DMS 273 treated with DMSO at 0.1 percent for 48 hours (cell line): ENCODE measurements at regions not wholly inside any gene's neighbourhood (a gene's known extent, or its start where the extent isn't known, plus 50 kb on each side); places are given as distances from the start of the nearest gene placed in this dataset.

ENCODE experiments used
- DNase-seq: peaks from one replicate; lab custom pipeline; 2025; lab: John Stamatoyannopoulos, UW

DNA sequence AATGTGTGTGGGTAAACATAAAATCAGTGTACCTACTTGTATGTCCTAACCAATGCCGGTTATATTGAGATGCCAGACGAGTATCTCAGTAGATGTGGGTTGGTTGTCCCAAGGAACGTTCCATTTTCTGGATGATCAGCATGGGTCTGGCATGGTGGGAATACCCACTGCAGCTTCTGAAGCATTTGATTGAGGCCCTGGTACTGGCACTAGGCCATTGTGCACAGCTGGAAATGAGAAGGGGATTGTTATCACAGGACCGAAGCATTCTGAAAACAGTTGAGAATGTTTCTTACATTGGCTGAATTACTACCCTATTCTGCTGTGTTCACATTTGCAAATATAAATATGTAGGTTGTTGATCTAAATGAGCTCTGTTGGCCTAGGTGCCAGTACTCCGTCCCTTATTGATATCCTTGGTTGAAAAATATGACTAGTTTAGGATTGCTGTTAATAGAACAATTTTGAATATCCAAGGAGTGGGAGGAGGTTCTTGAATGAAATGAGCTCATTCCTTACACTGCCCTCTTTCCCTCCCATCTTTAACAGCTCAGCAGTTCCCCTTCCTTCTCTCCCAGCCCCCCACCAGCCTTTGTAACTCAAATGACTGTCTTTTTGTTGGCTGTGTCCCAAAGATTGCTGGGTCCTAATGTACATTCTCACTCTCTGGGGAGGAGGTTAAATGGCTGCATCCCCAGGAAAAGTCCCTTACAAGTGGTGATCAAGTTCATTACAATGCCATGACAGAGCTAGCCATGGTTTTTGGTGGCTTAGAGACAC lies 293.3 kb upstream of the TPM1 start:
- DNase-seq, result no peak

GRCh38 chr15:62750471-62750870 lies 292.1 kb upstream of the TPM1 start:
- no peak for DNase-seq

GRCh38 chr15:62752657-62753517 lies 289.7 kb upstream of the TPM1 start:
- DNase-seq, result no peak

DNA sequence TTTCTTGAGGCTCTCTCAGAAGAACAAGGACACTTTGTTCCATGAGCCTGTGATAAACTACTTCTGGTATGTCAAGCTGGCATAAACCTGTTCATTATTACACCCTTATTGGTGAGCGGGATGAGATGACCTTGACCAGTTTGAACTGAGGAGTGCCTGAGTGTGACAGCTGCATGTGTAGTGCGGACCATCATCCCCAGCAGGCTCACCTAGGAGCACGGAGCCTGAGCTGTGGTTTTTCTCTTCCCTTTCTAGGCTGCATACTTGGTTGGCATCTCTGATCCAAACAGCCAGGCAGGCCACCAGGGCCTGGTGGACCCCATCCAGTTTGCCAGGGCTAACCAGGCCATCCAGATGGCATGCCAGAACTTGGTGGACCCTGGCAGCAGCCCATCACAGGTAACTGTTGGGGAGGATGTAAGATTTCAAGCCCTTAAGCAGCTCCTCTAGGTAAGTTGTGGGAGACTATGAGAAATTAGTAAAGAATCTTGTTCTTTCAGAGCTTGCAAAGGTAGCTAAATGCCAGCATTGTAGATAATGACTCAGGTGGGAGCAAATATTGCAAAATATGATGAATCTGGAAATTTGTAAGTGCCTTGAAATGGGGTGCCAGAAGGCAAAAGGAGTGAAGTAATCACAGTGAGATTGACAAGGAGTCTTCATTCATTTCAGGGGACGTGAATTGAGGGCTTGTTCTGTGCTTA lies 288.9 kb upstream of the TPM1 start:
- no peak for DNase-seq

- DNase-seq, result no peak
Measured at GRCh38 chr15:62756326-62756994, 286.1 kb upstream of the TPM1 start.

DNA sequence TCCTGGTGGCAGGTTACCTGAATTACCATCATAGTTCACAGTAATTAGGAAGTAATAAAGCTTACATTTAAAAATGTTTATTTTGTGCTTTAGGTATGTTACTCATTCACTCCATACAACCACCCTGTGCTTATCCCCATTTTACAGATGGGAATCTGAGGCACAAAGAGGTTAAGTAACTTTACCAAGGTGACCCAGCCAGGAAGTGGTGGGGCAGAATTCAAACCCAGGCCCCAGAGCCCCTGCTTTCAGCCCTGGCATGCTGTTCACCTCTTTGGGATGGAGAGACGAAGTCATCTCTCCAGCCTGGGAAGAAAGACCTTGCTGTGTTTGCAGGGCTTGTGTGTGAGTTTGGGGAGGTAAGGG lies 285.6 kb upstream of the TPM1 start:
- DNase-seq, result no peak

GRCh38 chr15:62757535-62757934 lies 285.0 kb upstream of the TPM1 start:
- no peak for DNase-seq

- DNase-seq, result no peak
Measured at GRCh38 chr15:62758126-62758951, 284.2 kb upstream of the TPM1 start.

- no peak for DNase-seq
Measured at GRCh38 chr15:62758952-62759349, 283.6 kb upstream of the TPM1 start.

DNA sequence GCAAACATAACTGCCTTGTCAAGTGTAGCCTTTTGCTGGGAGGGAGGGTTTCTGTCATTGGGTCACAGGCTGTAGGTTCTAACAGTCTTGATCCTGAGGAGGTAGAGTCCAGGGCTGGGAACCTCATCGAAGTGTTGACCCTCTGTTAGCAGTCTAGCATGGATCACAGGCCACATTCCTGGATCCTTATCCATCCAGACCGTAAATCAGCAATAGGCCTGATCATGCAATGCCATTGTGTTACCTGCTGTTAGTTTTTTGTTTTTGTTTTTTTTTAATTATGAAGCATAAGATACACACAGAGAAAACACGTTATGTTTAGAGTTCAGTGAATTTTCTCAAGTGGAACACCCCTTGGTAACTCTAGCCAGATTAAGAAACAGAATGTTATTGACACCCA lies 282.0 kb upstream of the TPM1 start:
- DNase-seq, result no peak

DNA sequence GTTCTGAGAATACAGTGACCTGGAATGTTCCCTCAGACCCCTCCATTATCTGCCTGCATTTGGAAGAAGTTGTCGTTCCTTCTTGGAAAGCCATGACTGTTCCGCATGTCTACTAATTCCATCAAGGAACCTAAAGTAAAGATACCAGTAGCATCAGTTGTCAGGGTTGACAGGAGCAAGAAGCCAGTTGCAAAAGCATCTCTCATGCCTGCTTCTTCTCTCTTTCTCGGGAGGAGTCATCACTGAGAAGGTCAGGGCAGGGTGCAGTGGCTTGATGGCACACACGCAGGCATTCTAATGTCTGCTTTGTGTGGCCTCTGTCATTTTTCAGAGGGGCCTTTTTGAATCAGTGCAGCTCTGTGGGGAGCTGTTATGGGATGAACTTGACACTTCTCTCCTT lies 276.6 kb upstream of the TPM1 start:
- DNase-seq, result no peak

- DNase-seq, result no peak
Measured at GRCh38 chr15:62766599-62766998, 275.9 kb upstream of the TPM1 start.

DNA sequence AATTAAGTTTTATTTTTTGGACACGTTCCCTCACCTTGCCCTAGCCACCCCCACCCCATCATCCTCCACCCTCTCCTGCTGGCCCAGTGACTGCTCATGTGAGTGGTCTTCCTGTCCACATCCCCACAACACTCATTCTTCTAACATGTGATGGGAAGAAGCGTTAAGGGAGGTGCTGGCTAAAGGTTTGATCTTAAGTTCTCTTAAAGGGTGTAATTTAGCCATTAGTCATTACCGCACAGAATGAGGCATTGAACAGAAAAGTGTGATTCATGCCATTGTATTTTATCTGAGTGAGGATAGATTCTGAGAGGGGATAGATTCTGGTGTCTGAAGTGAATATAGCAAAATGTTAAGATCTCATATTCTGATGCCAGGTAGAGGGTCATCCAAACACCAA lies 272.9 kb upstream of the TPM1 start:
- no peak for DNase-seq

DNA sequence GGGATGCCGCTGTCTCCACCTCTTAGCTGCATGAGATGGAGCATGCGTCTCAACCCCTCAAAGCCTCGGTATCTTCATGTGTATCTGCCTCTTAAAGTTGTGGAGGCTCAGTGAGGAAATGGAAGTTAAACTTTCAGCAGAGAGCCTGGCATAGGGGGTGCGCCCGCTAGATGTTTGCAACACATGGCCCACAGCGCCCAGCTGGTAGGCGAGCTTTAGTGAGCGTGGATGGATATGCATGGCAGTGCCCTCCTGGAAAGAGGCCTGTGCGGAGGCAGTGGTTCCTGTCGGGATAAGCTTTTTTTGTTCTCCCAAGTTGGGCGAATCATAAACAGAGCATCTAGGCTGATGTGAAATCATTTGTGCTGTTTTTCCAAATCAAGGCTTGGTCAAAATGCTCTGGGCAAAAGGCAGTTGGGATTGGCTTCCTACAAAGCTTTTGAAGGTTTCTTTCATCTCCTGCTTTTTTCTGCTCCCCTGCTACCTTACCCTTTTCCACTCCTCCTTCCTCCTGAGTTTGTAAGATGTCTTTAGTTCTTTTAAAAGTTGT lies 272.4 kb upstream of the TPM1 start:
- DNase-seq, result no peak

DNA sequence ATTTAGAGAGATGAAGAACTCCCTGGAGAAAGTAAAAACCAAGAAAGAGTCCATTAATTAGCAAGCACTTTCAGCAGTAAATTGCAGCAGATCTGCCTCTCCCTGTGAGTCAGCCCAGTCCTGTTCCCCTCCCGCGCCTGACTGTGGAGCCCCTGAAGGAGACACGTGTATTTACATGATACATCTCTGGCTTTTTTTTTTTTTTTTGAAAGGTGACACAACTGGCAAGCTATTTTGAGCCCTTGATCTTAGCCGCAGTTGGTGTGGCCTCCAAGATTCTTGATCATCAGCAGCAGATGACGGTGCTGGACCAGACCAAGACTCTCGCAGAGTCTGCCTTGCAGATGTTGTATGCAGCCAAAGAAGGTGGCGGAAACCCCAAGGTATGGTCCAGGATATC lies 271.8 kb upstream of the TPM1 start:
- no peak for DNase-seq

- DNase-seq, result no peak
Measured at GRCh38 chr15:62771234-62771633, 271.3 kb upstream of the TPM1 start.

DNA sequence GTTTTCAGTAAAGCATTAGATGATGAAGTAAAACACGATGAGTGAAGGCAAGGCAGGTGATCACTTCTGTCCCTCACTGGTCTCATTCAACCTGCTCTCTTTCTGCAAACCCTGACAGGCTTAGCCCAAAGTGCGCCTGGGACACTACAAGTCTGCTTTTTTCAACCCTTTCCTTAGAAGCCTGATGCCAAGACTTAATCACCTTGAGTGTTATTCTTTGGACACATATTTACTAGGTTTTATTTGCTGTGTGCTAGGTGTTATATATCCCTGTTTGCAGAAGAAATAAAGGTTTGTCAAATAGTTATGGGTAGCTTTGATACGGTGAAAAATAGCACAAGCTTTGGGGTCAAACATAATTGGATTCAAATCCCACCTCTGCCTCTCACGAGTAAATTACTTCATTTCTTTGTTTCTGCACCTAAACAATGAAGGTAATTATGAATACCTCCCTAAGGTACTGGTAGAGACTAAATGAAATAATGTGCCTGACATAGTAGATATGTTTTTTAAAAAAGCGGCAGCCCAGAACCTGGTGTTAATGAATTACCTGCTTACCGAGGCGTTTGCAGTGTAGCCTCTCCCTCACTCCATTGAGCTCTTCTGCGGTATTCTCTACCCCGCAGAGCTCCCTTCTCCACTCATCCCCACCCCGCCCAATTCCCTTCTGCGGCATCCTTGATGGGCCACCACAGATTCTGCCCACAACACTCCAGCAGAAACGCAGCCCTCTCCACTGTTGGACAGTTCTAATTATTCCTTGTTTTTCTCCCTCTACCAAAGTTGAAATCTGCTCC lies 269.0 kb upstream of the TPM1 start:
- DNase-seq, result no peak

- DNase-seq, result no peak
Measured at GRCh38 chr15:62775932-62776331, 266.6 kb upstream of the TPM1 start.

DNA sequence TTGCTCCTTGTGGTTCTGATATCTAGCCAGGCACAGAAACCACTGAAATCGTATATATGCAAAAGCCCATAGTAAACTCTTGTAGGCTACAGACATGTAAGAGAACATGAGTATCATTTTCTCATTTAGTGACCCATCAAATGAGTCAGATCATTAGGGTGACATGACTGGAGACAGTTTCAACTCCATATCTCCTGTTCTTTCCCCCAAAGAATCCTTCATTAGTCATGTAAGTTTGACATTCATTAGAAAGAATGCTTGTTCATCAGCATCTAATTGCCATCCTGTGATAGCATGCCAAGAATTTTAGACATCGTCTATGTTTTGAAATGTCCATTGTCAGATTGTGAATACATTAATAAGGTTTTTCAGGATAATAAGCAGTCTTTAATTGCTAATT lies 264.9 kb upstream of the TPM1 start:
- DNase-seq, result no peak

GRCh38 chr15:62779036-62779770 lies 263.3 kb upstream of the TPM1 start:
- DNase-seq, result no peak
